ENCODE measurements at regions not wholly inside any gene's neighbourhood (a gene's known extent, or its start where the extent isn't known, plus 50 kb on each side); places are given as distances from the start of the nearest gene placed in this dataset.

GRCh38 chr2:177143444-177143843, 69.2 kb upstream of the HNRNPA3 start:
- TF ChIP-seq CTCF (conservative IDR thresholded peaks at IDR 0.05; ENCODE audit: low read depth, low read length) = no peak
- no peak for TF ChIP-seq EZH2 (IDR thresholded peaks at IDR 0.05; ENCODE audit: borderline replicate concordance, low read depth, low read length, poor library complexity, severe bottlenecking)
